Endothelial cell of umbilical vein (primary cell): ENCODE measurements at regions not wholly inside any gene's neighbourhood (a gene's known extent, or its start where the extent isn't known, plus 50 kb on each side); places are given as distances from the start of the nearest gene placed in this dataset.

Experiments
- BruUV-seq: library from RNA; stranded (reverse); fragments of 400-500 nt; replicated peaks from 2 replicates; lab custom pipeline; 2021; lab: Mats Ljungman, UMichigan
- CTCF ChIA-PET: fragments of 300-600, 350-600 bp; sonication (Branson Sonifier 250); formaldehyde crosslinking; loops from one replicate; lab custom pipeline; 2021; ENCODE audit warnings: antibody characterized with exemption, inconsistent platforms; lab: Charles Lee
- POLR2A ChIA-PET: fragments of 300-600, 350-600 bp; sonication (Branson Sonifier 250); formaldehyde crosslinking; loops from one replicate; lab custom pipeline; 2021; ENCODE audit warnings: antibody characterized with exemption, inconsistent platforms; lab: Charles Lee
- DNase-seq: peaks from one replicate; pipeline ENCODE4 v3.0.0-alpha.2; 2011; ENCODE audit warnings: low read depth, low spot score
- FAIRE-seq: peaks from 2 replicates; lab custom pipeline; 2011; peaks lifted over from hg19 to GRCh38; lab: Jason Lieb, UNC
- H2AFZ ChIP-seq: 2 replicates; pipeline ENCODE4 v1.6.0; 2012; ENCODE audit warnings: low read depth, low read length, control low read depth, inconsistent platforms
- H3K27ac ChIP-seq: 2 replicates; pipeline ENCODE4 v1.5.1; 2011; ENCODE audit warnings: low read depth, mild to moderate bottlenecking, control low read depth, low read length, moderate library complexity; ENCODE audit not compliant: insufficient read depth
- H3K27me3 ChIP-seq, 2 experiments: 2 replicates each; pipeline versions ENCODE4 v1.6.0 to v1.6.1; 2011; ENCODE audit warnings: low read length in 2 of 2, mixed read lengths in 1 of 2; ENCODE audit not compliant: control insufficient read depth in 2 of 2, insufficient read depth in 2 of 2
- H3K36me3 ChIP-seq, 2 experiments: 2 replicates in 1 of 2; 3 replicates in 1 of 2; pipeline ENCODE4 v1.5.1; 2011; ENCODE audit warnings: low read length in 2 of 2, mild to moderate bottlenecking in 1 of 2, moderate library complexity in 1 of 2; ENCODE audit not compliant: control insufficient read depth in 2 of 2, insufficient read depth in 2 of 2; ENCODE audit errors: extremely low read depth in 1 of 2
- H3K4me1 ChIP-seq: 3 replicates; pipeline ENCODE4 v1.5.1; 2011; ENCODE audit warnings: mild to moderate bottlenecking, low read length; ENCODE audit not compliant: control insufficient read depth, insufficient read depth; ENCODE audit errors: extremely low read depth
- H3K4me2 ChIP-seq: 2 replicates; pipeline ENCODE4 v1.6.1; 2011; ENCODE audit warnings: low read length, control low read depth, mixed read lengths; ENCODE audit not compliant: insufficient read depth
- H3K4me3 ChIP-seq, 3 experiments: fragments of 200-600 bp in 1 of 3; sonication (generic), shearing (Covaris generic) in 1 of 3; replicated peaks in 1 of 3; 2 replicates each; pipeline ENCODE4 v1.5.1; 2011 to 2016; ENCODE audit warnings: control low read depth in 3 of 3, low read length in 3 of 3, mild to moderate bottlenecking in 2 of 3, inconsistent platforms in 1 of 3, low read depth in 1 of 3, moderate library complexity in 1 of 3; ENCODE audit not compliant: insufficient read depth in 1 of 3
- H3K79me2 ChIP-seq: 2 replicates; pipeline ENCODE4 v1.6.0; 2012; ENCODE audit warnings: low read length, inconsistent platforms; ENCODE audit not compliant: control insufficient read depth, insufficient read depth
- H3K9ac ChIP-seq: replicated peaks from 2 replicates; pipeline ENCODE3; 2011; ENCODE audit warnings: low read length, control low read depth; ENCODE audit not compliant: insufficient read depth; ENCODE audit errors: extremely low read depth
- H3K9me1 ChIP-seq: replicated peaks from 3 replicates; pipeline ENCODE4 v1.6.0; 2011; ENCODE audit warnings: mild to moderate bottlenecking, low read length; ENCODE audit not compliant: control insufficient read depth, insufficient read depth; ENCODE audit errors: extremely low read depth
- H3K9me3 ChIP-seq: replicated peaks from 2 replicates; pipeline ENCODE4 v1.5.1; 2012; ENCODE audit warnings: low read length, inconsistent platforms; ENCODE audit not compliant: control insufficient read depth, insufficient read depth
- H4K20me1 ChIP-seq: replicated peaks from 2 replicates; pipeline ENCODE3; 2011; ENCODE audit warnings: mild to moderate bottlenecking, low read length; ENCODE audit not compliant: control insufficient read depth, insufficient read depth; ENCODE audit errors: extremely low read depth
- EZH2 ChIP-seq: IDR thresholded peaks from 2 replicates; pipeline ENCODE4 v1.6.1; 2012; ENCODE audit warnings: borderline replicate concordance, low read depth, mild to moderate bottlenecking, moderate library complexity, low read length, inconsistent platforms; ENCODE audit not compliant: severe bottlenecking
- FOS ChIP-seq: IDR thresholded peaks from 2 replicates; pipeline ENCODE4 v1.6.1; 2011; ENCODE audit warnings: mild to moderate bottlenecking, low read length, moderate library complexity, borderline replicate concordance; ENCODE audit not compliant: insufficient read depth
- GATA2 ChIP-seq: IDR thresholded peaks from 2 replicates; pipeline ENCODE4 v1.7.0; 2011; ENCODE audit warnings: low read depth, mild to moderate bottlenecking, moderate library complexity, mixed read lengths, low read length; ENCODE audit not compliant: insufficient read length, insufficient read depth
- JUN ChIP-seq: IDR thresholded peaks from 2 replicates; pipeline ENCODE4 v1.6.1; 2011; ENCODE audit warnings: borderline replicate concordance, low read depth; ENCODE audit not compliant: insufficient read length, insufficient read depth
- MYC ChIP-seq: IDR thresholded peaks from one replicate; pipeline ENCODE4 v1.6.1; 2011; ENCODE audit warnings: mild to moderate bottlenecking, low read depth, low read length
- POLR2A ChIP-seq: IDR thresholded peaks from 2 replicates; pipeline ENCODE4 v1.6.1; 2012; ENCODE audit warnings: low read depth, mild to moderate bottlenecking, control low read depth, low read length
- POLR2AphosphoS5 ChIP-seq: IDR thresholded peaks from 2 replicates; pipeline ENCODE4 v1.6.1; 2012; ENCODE audit warnings: low read depth, mild to moderate bottlenecking, control low read depth, low read length, moderate library complexity; ENCODE audit not compliant: insufficient read depth
- dilution Hi-C: fragments of 300-500 bp; cut with MboI; formaldehyde crosslinking; loops from one replicate; pipeline ENCODE4 v1.15.0; 2019; ENCODE audit warnings: low sequenced_read_pairs; ENCODE audit not compliant: extremely low pct_ligation_motif_present
- intact Hi-C: fragments of 100-400 bp; cut with micrococcal nuclease; formaldehyde crosslinking; loops from one replicate; pipeline ENCODE4 v1.10.0; 2022
- TF ChIP-seq, protein P1 (sequence below): IDR thresholded peaks from 2 replicates; pipeline ENCODE4 v1.6.1; 2011; ENCODE audit not compliant: insufficient read depth, insufficient read length
- TF ChIP-seq, protein P2 (sequence below), 2 donors: IDR thresholded peaks; 1 replicate in 1 of 2; 2 replicates in 1 of 2; pipeline ENCODE4 v1.5.1; 2011; ENCODE audit warnings: low read length in 2 of 2, mild to moderate bottlenecking in 2 of 2, moderate library complexity in 2 of 2, control low read depth in 1 of 2, inconsistent platforms in 1 of 2, low read depth in 1 of 2; ENCODE audit not compliant: insufficient read depth in 1 of 2; ENCODE audit errors: extremely low read depth in 1 of 2

- H3K4me2 ChIP-seq, result no peak overlapping the region
These were observed 219.5 kb downstream of the TMEM161B start for GRCh38 chr5:88049156-88049555.

More at GRCh38 chr5:88049156-88049555, 219.5 kb downstream of the TMEM161B start:
- H3K9me1 ChIP-seq, result no peaks in the 10 kb centered on the region
- no peaks in the 10 kb centered on the region for H3K36me3 ChIP-seq
- no peaks in the 10 kb centered on the region for H3K4me1 ChIP-seq
- dilution Hi-C loops, result no loop called here
- no peak for DNase-seq
- no peaks in the 10 kb centered on the region for H3K79me2 ChIP-seq
- no peak overlapping the region for H3K9ac ChIP-seq
- H3K27ac ChIP-seq, result no peak overlapping the region
- no peaks in the 10 kb centered on the region for H4K20me1 ChIP-seq
- no peak for FAIRE-seq
- H2AFZ ChIP-seq, result no peak overlapping the region
- BruUV-seq, result no TSS peak
- CTCF ChIA-PET, result no interaction called here
- no peaks in the 10 kb centered on the region for H3K9me3 ChIP-seq
- POLR2A ChIA-PET, result no interaction called here
- intact Hi-C loops, result no loop called here
- no peaks in the 10 kb centered on the region for H3K27me3 ChIP-seq
- no peak overlapping the region for H3K4me3 ChIP-seq
- TF ChIP-seq EZH2 (no peak), POLR2AphosphoS5 (no peak), MYC (no peak), GATA2 (no peak), POLR2A (no peak), FOS (no peak), JUN (no peak)
- TF ChIP-seq, protein P1, sequence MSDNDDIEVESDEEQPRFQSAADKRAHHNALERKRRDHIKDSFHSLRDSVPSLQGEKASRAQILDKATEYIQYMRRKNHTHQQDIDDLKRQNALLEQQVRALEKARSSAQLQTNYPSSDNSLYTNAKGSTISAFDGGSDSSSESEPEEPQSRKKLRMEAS, result no peak
- TF ChIP-seq, protein P2, sequence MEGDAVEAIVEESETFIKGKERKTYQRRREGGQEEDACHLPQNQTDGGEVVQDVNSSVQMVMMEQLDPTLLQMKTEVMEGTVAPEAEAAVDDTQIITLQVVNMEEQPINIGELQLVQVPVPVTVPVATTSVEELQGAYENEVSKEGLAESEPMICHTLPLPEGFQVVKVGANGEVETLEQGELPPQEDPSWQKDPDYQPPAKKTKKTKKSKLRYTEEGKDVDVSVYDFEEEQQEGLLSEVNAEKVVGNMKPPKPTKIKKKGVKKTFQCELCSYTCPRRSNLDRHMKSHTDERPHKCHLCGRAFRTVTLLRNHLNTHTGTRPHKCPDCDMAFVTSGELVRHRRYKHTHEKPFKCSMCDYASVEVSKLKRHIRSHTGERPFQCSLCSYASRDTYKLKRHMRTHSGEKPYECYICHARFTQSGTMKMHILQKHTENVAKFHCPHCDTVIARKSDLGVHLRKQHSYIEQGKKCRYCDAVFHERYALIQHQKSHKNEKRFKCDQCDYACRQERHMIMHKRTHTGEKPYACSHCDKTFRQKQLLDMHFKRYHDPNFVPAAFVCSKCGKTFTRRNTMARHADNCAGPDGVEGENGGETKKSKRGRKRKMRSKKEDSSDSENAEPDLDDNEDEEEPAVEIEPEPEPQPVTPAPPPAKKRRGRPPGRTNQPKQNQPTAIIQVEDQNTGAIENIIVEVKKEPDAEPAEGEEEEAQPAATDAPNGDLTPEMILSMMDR (IDR thresholded peaks at IDR 0.05; ENCODE audit: extremely low read depth in 1 of 2, insufficient read depth in 1 of 2, low read depth in 1 of 2, low read length in 2 of 2), result no peak
